WERI-Rb-1 (cell line): ENCODE measurements at regions not wholly inside any gene's neighbourhood (a gene's known extent, or its start where the extent isn't known, plus 50 kb on each side); places are given as distances from the start of the nearest gene placed in this dataset.
A peak's percentile ranks its signal among the peaks of the same experiment; 100 is the strongest.

Experiments used
- DNase-seq: peaks from one replicate; pipeline ENCODE4 v3.0.0-alpha.2; 2020
- H3K27ac ChIP-seq: fragments of 250-450 bp; sonication (Bioruptor Pico); 2 replicates; pipeline ENCODE4 v1.5.1; 2020; ENCODE audit warnings: mild to moderate bottlenecking, moderate library complexity
- H3K27me3 ChIP-seq: fragments of 250-450 bp; sonication (Bioruptor Pico); 2 replicates; pipeline ENCODE4 v1.5.1; 2021; ENCODE audit warnings: mild to moderate bottlenecking, low read depth, moderate library complexity; ENCODE audit not compliant: insufficient read depth, severe bottlenecking
- H3K36me3 ChIP-seq: fragments of 250-450 bp; sonication (Bioruptor Pico); 2 replicates; pipeline ENCODE4 v1.5.1; 2020; ENCODE audit warnings: mild to moderate bottlenecking, moderate library complexity
- H3K4me3 ChIP-seq: 2 replicates; pipeline ENCODE4 v1.5.1; 2011; ENCODE audit warnings: low read depth, mild to moderate bottlenecking, control low read depth, low read length
- H3K9me3 ChIP-seq: fragments of 250-450 bp; sonication (Bioruptor Pico); 2 replicates; pipeline ENCODE4 v1.5.1; 2021; ENCODE audit warnings: mild to moderate bottlenecking, moderate library complexity; ENCODE audit not compliant: severe bottlenecking
- CTCF ChIP-seq: IDR thresholded peaks from 2 replicates; pipeline ENCODE4 v1.5.1; 2011; ENCODE audit warnings: low read depth, mild to moderate bottlenecking, control low read depth, inconsistent platforms, low read length

GRCh38 chr3:8371085-8371551, 130.5 kb upstream of the LMCD1 start:
- no peaks in the 10 kb centered on the region for H3K27me3 ChIP-seq
- no peak for DNase-seq
- no peaks in the 10 kb centered on the region for H3K36me3 ChIP-seq
- no peaks in the 10 kb centered on the region for H3K9me3 ChIP-seq
- H3K27ac ChIP-seq, result no peak overlapping the region
- TF ChIP-seq CTCF, result no peak
- H3K4me3 ChIP-seq, result no peak overlapping the region

GRCh38 chr3:8371960-8372463, 129.6 kb upstream of the LMCD1 start:
- no peak for DNase-seq
- no peak for TF ChIP-seq CTCF
- H3K36me3 ChIP-seq, result no peaks in the 10 kb centered on the region
- no peak overlapping the region for H3K27ac ChIP-seq
- no peaks in the 10 kb centered on the region for H3K9me3 ChIP-seq
- no peak overlapping the region for H3K4me3 ChIP-seq
- no peaks in the 10 kb centered on the region for H3K27me3 ChIP-seq

- no peaks in the 10 kb centered on the region for H3K9me3 ChIP-seq
- no peak overlapping the region for H3K4me3 ChIP-seq
- H3K36me3 ChIP-seq, result no peaks in the 10 kb centered on the region
- no peak overlapping the region for H3K27ac ChIP-seq
- no peak for DNase-seq
- no peaks in the 10 kb centered on the region for H3K27me3 ChIP-seq
- no peak for TF ChIP-seq CTCF
Observed at GRCh38 chr3:8380904-8381704, 120.5 kb upstream of the LMCD1 start.

GRCh38 chr3:8385848-8386620, 115.6 kb upstream of the LMCD1 start:
- H3K36me3 ChIP-seq, result no peaks in the 10 kb centered on the region
- peak; percentile 37 for DNase-seq
- no peaks in the 10 kb centered on the region for H3K9me3 ChIP-seq
- TF ChIP-seq CTCF, result no peak
- H3K27me3 ChIP-seq, result no peaks in the 10 kb centered on the region
- no peak overlapping the region for H3K27ac ChIP-seq
- no peak overlapping the region for H3K4me3 ChIP-seq

- no peaks in the 10 kb centered on the region for H3K9me3 ChIP-seq
- TF ChIP-seq CTCF, result no peak
- no peak overlapping the region for H3K27ac ChIP-seq
- DNase-seq, result no peak
- H3K27me3 ChIP-seq, result no peaks in the 10 kb centered on the region
- no peak overlapping the region for H3K4me3 ChIP-seq
- no peaks in the 10 kb centered on the region for H3K36me3 ChIP-seq
Observed at GRCh38 chr3:8387571-8387970, 114.1 kb upstream of the LMCD1 start.
